ENCODE measurements at regions not wholly inside any gene's neighbourhood (a gene's known extent, or its start where the extent isn't known, plus 50 kb on each side); places are given as distances from the start of the nearest gene placed in this dataset.

DNA sequence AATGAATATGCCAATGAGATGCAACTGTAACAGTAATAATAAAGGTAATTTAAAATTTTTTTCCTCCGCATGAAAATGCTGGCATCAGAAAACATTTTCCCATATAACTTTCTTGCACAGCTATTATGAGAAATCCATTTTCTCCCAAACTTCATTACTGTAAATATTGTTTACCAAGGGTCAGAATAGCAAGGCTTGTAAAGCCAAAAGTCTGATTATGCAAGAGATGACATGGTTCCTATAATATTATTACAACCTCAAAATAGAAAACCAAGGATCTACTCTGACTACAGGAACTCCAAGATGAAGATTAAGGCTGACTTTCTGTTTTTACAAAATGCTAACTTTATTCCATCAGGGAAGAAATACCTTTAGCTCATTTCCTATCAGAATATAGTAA lies 162.7 kb upstream of the CDK1 start (continued):
- TF ChIP-seq, protein P1, sequence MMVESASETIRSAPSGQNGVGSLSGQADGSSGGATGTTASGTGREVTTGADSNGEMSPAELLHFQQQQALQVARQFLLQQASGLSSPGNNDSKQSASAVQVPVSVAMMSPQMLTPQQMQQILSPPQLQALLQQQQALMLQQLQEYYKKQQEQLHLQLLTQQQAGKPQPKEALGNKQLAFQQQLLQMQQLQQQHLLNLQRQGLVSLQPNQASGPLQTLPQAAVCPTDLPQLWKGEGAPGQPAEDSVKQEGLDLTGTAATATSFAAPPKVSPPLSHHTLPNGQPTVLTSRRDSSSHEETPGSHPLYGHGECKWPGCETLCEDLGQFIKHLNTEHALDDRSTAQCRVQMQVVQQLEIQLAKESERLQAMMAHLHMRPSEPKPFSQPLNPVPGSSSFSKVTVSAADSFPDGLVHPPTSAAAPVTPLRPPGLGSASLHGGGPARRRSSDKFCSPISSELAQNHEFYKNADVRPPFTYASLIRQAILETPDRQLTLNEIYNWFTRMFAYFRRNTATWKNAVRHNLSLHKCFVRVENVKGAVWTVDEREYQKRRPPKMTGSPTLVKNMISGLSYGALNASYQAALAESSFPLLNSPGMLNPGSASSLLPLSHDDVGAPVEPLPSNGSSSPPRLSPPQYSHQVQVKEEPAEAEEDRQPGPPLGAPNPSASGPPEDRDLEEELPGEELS (CRISPR knock-in tag; IDR thresholded peaks at IDR 0.05; ENCODE audit: borderline replicate concordance), result no peak
- TF ChIP-seq RUNX1 (IDR thresholded peaks at IDR 0.05; ENCODE audit: low read depth) (no peak), ATF4 (CRISPR knock-in tag; IDR thresholded peaks at IDR 0.05) (no peak), ZNF707 (CRISPR knock-in tag; conservative IDR thresholded peaks at IDR 0.05) (no peak), SPI1 (IDR thresholded peaks at IDR 0.05; ENCODE audit: borderline replicate concordance, low read depth, low read length) (no peak), GABPB2 (CRISPR knock-in tag; conservative IDR thresholded peaks at IDR 0.05) (no peak), SAFB (IDR thresholded peaks at IDR 0.05; ENCODE audit: borderline replicate concordance, low read depth, low read length) (no peak), STAT5A (IDR thresholded peaks at IDR 0.05; ENCODE audit: borderline replicate concordance, low read length) (no peak), RBM17 (IDR thresholded peaks at IDR 0.05; ENCODE audit: borderline replicate concordance, low read depth, low read length) (no peak)

DNA sequence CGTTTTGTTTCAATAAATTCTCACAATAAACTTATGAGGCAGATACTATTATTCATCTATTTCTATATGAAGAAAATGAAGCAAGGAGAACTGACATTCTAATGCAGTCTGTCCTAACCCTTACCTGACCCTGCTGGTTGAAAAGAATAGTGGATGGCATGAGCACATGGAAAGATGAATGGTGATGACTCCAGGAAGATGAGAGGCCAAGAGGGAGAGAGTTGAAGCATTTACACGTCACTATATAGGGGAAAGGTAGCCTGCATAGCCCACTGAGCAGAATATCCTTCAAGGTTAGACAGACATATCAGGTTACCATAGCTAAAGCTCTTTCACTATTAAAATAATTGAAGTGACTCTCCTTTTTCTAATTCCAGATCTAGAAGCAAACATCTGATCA lies 163.9 kb upstream of the CDK1 start:
- no peak overlapping the region for H3K27ac ChIP-seq (ENCODE audit: extremely low read depth, low read depth, low read length)
- H3K9ac ChIP-seq (ENCODE audit: insufficient read depth in 1 of 2, low read depth in 2 of 2, low read length in 2 of 2), result no peak overlapping the region
- DNase-seq (ENCODE audit: extremely low read depth in 1 of 4, low spot score in 3 of 4) (no peak), FAIRE-seq (no peak), ATAC-seq (no peak)
- H2AFZ ChIP-seq (ENCODE audit: low read depth, low read length), result no peak overlapping the region
- no peaks in the 10 kb centered on the region for H3K4me1 ChIP-seq (replicated peaks in 1 of 2; ENCODE audit: control insufficient read depth in 2 of 2, insufficient read depth in 2 of 2, low read length in 2 of 2)
- in situ Hi-C loops (cut with MboI), result no loop called here
- CTCF ChIA-PET (ENCODE audit: low intra/inter-chr PET ratio), result no interaction called here
- H3K4me3 ChIP-seq, result no peak overlapping the region
- BruUV-seq (replicated peaks), result no TSS peak
- intact Hi-C loops (cut with micrococcal nuclease), result no loop called here
- 0% methylated on average over 2 of the region's 2 CpGs for WGBS (ENCODE audit: insufficient coverage, low coverage, missing lambda C conversion rate)
- no peaks in the 10 kb centered on the region for H3K27me3 ChIP-seq (ENCODE audit: control insufficient read depth in 2 of 2, insufficient read depth in 2 of 2, low read length in 2 of 2)
- no peaks in the 10 kb centered on the region for H3K36me3 ChIP-seq (ENCODE audit: control insufficient read depth, insufficient read depth, low read length)
- no peaks in the 10 kb centered on the region for H3K9me1 ChIP-seq (ENCODE audit: control insufficient read depth, insufficient read depth, low read length)
- POLR2A ChIA-PET, result no interaction called here
- no peaks in the 10 kb centered on the region for H3K9me3 ChIP-seq (replicated peaks; ENCODE audit: control insufficient read depth, insufficient read depth, low read depth, low read length)
- no peak for TF ChIP-seq ETS2 (tag; IDR thresholded peaks at IDR 0.05; ENCODE audit: borderline replicate concordance, poor library complexity, severe bottlenecking)
- TF ChIP-seq RBM17 (IDR thresholded peaks at IDR 0.05; ENCODE audit: borderline replicate concordance, low read depth, low read length), result no peak
- TF ChIP-seq NRF1 (conservative IDR thresholded peaks at IDR 0.05 in 1 of 2, IDR thresholded peaks at IDR 0.05 in 1 of 2), result no peak
- no peak for TF ChIP-seq GMEB1 (CRISPR knock-in tag; IDR thresholded peaks at IDR 0.05)
- no peak for TF ChIP-seq PURB (CRISPR knock-in tag; IDR thresholded peaks at IDR 0.05; ENCODE audit: low read depth)
- no peak for TF ChIP-seq ZNF584 (CRISPR knock-in tag; IDR thresholded peaks at IDR 0.05; ENCODE audit: low read depth)
- TF ChIP-seq FOXA1 (IDR thresholded peaks at IDR 0.05; ENCODE audit: borderline replicate concordance), result no peak
- H3K79me2 ChIP-seq (ENCODE audit: control insufficient read depth, insufficient read depth, low read length), result no peaks in the 10 kb centered on the region
- no peaks in the 10 kb centered on the region for H4K20me1 ChIP-seq (replicated peaks; ENCODE audit: control insufficient read depth, insufficient read depth, low read length)
- no peak overlapping the region for H3K4me2 ChIP-seq (ENCODE audit: insufficient read depth, low read length)
